MM.1S (cell line): ENCODE measurements at regions not wholly inside any gene's neighbourhood (a gene's known extent, or its start where the extent isn't known, plus 50 kb on each side); places are given as distances from the start of the nearest gene placed in this dataset.

Experiments used
- DNase-seq: peaks from one replicate; pipeline ENCODE4 v3.0.0-alpha.2; 2015
- H2AFZ ChIP-seq: fragments of 300-600 bp; sonication (generic); 2 replicates; pipeline ENCODE4 v1.6.0; 2016; ENCODE audit warnings: antibody characterized with exemption, low read length
- H3F3A ChIP-seq: fragments of 300-600 bp; sonication (generic); 2 replicates; pipeline ENCODE4 v1.6.1; 2016; ENCODE audit warnings: mild to moderate bottlenecking, antibody characterized with exemption, low read length, moderate library complexity, mixed read lengths; ENCODE audit not compliant: insufficient read depth
- H3K27ac ChIP-seq: fragments of 300-600 bp; sonication (generic); 2 replicates; pipeline ENCODE4 v1.5.1; 2016; ENCODE audit warnings: mild to moderate bottlenecking, low read length
- H3K27me3 ChIP-seq: fragments of 300-600 bp; sonication (generic); replicated peaks from 2 replicates; pipeline ENCODE4 v1.6.0; 2016; ENCODE audit warnings: low read length; ENCODE audit not compliant: insufficient read depth
- H3K36me3 ChIP-seq: fragments of 300-600 bp; sonication (generic); replicated peaks from 2 replicates; pipeline ENCODE4 v1.6.1; 2016; ENCODE audit warnings: mild to moderate bottlenecking, low read length, mixed read lengths; ENCODE audit not compliant: insufficient read depth
- H3K4me1 ChIP-seq: fragments of 300-600 bp; sonication (generic); 2 replicates; pipeline ENCODE4 v1.6.1; 2016; ENCODE audit warnings: low read length, mixed read lengths
- H3K4me2 ChIP-seq: fragments of 300-600 bp; sonication (generic); 2 replicates; pipeline ENCODE4 v1.6.0; 2016; ENCODE audit warnings: low read depth, low read length
- H3K4me3 ChIP-seq: fragments of 300-600 bp; sonication (generic); 2 replicates; pipeline ENCODE4 v1.5.1; 2016; ENCODE audit warnings: low read length, mixed read lengths
- H3K79me2 ChIP-seq: fragments of 300-600 bp; sonication (generic); 2 replicates; pipeline ENCODE4 v1.6.1; 2016; ENCODE audit warnings: mixed run types, low read length, mixed read lengths
- H3K9ac ChIP-seq: fragments of 300-600 bp; sonication (generic); 2 replicates; pipeline ENCODE4 v1.6.1; 2016; ENCODE audit warnings: low read length, mixed read lengths
- H3K9me2 ChIP-seq: fragments of 300-600 bp; sonication (generic); replicated peaks from 2 replicates; pipeline ENCODE4 v1.6.1; 2016; ENCODE audit warnings: mild to moderate bottlenecking, low read length, mixed read lengths; ENCODE audit not compliant: insufficient read depth
- H3K9me3 ChIP-seq: fragments of 300-600 bp; sonication (generic); replicated peaks from 2 replicates; pipeline ENCODE4 v1.6.1; 2016; ENCODE audit warnings: mild to moderate bottlenecking, low read length, mixed read lengths; ENCODE audit not compliant: insufficient read depth
- H4K20me1 ChIP-seq: fragments of 300-600 bp; sonication (generic); 2 replicates; pipeline ENCODE4 v1.6.1; 2016; ENCODE audit warnings: mild to moderate bottlenecking, low read length, moderate library complexity, mixed read lengths; ENCODE audit not compliant: insufficient read depth
- EZH2 ChIP-seq: fragments of 300-600 bp; sonication (generic); optimal IDR thresholded peaks from 2 replicates; pipeline ENCODE3; 2017; ENCODE audit warnings: low read depth, mild to moderate bottlenecking, antibody characterized with exemption, low read length, mixed read lengths
- EZH2phosphoT487 ChIP-seq: fragments of 300-600 bp; sonication (generic); IDR thresholded peaks from 2 replicates; pipeline ENCODE4 v1.6.1; 2018; ENCODE audit warnings: antibody characterized with exemption, low read length
- TF ChIP-seq, protein P1 (sequence below): fragments of 300-600 bp; sonication (generic); IDR thresholded peaks from 2 replicates; pipeline ENCODE4 v1.5.1; 2016; ENCODE audit warnings: antibody characterized with exemption, low read length, mixed read lengths

DNA sequence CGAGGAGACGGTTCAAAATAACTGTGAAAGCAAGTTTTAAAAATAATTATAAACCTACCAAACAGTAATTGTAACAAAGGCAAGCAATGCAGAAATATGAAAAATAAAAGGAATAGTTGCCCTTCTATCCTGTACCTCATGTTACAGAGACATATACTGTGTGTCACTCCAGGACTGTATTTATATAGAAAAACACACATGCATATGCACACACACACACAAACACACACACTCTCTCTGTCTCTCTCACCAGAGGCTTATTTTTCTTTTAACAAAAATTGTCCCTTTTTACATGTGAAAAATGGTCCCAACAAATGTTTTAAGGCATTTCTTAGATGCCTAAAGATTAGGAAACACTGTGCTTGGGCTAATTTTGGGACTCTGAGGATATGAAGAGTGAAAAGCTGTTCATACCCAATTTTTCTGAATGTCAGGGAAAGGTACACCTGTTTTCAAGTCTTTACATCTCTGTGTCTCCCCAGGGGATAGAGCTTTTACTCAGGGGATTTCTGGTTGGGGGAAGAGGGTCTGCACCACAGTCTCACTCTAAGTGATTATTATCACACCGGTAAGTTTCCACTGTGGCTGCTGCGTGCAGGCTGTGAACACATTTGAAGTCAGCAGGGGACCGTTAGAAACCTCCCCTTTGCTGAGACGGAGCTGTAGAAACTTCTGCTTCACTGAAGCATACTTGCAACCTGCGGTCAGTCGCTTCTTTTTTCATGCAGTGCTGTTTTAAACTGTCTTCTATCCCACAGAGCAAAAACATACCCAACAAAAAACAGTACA is 51.4 kb upstream of the SPAG16 start:
- Histone ChIP-seq H3K79me2 (no peaks in the 10 kb centered on the region), H3K9me3 (no peaks in the 10 kb centered on the region), H3K27ac (no peak overlapping the region), H3K27me3 (no peaks in the 10 kb centered on the region), H3K4me3 (no peak overlapping the region), H3K4me2 (peak overlapping the region; percentile 7; the same call in 1 of the 2 replicates), H4K20me1 (no peaks in the 10 kb centered on the region), H3K4me1 (no peaks in the 10 kb centered on the region), H2AFZ (peak overlapping the region; percentile 10; the same call in 1 of the 2 replicates), H3K9me2 (no peaks in the 10 kb centered on the region), H3K36me3 (no peaks in the 10 kb centered on the region), H3K9ac (no peak overlapping the region), H3F3A (no peaks in the 10 kb centered on the region)
- peak; percentile 42 for DNase-seq
- TF ChIP-seq, protein P1, sequence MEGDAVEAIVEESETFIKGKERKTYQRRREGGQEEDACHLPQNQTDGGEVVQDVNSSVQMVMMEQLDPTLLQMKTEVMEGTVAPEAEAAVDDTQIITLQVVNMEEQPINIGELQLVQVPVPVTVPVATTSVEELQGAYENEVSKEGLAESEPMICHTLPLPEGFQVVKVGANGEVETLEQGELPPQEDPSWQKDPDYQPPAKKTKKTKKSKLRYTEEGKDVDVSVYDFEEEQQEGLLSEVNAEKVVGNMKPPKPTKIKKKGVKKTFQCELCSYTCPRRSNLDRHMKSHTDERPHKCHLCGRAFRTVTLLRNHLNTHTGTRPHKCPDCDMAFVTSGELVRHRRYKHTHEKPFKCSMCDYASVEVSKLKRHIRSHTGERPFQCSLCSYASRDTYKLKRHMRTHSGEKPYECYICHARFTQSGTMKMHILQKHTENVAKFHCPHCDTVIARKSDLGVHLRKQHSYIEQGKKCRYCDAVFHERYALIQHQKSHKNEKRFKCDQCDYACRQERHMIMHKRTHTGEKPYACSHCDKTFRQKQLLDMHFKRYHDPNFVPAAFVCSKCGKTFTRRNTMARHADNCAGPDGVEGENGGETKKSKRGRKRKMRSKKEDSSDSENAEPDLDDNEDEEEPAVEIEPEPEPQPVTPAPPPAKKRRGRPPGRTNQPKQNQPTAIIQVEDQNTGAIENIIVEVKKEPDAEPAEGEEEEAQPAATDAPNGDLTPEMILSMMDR, result no peak
- TF ChIP-seq EZH2phosphoT487 (no peak), EZH2 (no peak)

DNA sequence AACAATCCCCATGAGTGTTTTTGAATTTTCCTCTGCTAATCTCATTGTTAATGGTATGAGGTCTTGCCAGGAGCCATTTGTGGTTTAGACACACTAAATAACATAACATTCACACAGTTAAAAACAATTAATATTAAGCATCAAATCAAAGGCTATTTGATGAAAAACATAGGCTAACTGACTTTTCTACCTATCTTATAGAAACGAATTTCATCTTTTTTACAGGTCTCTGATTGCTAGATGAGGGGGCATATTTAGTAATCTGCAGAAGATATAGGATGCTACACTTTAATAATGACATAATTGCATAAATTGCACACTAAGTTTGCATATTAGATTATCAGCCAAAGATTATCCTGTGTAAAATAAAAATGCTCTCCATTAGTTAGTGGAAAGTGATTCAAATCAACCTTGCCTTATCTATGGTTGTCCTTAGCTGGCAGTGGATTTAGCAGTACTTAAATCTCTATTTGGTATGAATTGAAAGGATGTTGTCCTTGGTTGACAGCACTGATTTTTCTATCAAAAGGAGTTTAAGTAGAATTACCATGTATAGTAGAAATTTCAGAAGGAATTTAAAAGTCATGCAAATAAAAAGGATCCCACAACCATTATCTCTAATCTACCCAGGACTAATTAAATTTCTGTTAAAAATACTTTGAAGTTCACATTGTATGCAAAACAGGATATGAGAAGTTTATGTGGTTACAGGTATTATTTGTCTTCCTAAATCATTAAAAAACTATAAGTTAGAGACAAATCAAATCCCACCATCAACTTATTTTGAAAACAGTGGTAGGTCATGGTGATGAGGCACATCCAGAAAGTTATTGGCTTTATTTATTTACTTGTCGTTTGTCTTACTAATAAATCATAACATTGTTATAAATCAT is 50.6 kb upstream of the SPAG16 start:
- Histone ChIP-seq H3K9me2 (no peaks in the 10 kb centered on the region), H3K27me3 (no peaks in the 10 kb centered on the region), H3K9ac (no peak overlapping the region), H3K4me2 (peak overlapping the region; percentile 7; the same call in 1 of the 2 replicates), H3K9me3 (no peaks in the 10 kb centered on the region), H3K4me1 (no peaks in the 10 kb centered on the region), H3K27ac (no peak overlapping the region), H3K36me3 (no peaks in the 10 kb centered on the region), H4K20me1 (no peaks in the 10 kb centered on the region), H3F3A (no peaks in the 10 kb centered on the region), H3K79me2 (no peaks in the 10 kb centered on the region), H2AFZ (0 out of 2 replicates have a peak overlapping the region, but pooled peaks have one; percentile 10), H3K4me3 (no peak overlapping the region)
- no peak for TF ChIP-seq EZH2
- DNase-seq, result no peak
